DOHH2 (cell line): ENCODE measurements at regions not wholly inside any gene's neighbourhood (a gene's known extent, or its start where the extent isn't known, plus 50 kb on each side); places are given as distances from the start of the nearest gene placed in this dataset.

Experiments used
- H3F3A ChIP-seq: fragments of 200-600 bp; sonication (generic), shearing (Covaris generic); 2 replicates; pipeline ENCODE4 v1.6.0; 2016; ENCODE audit warnings: antibody characterized with exemption, mild to moderate bottlenecking; ENCODE audit not compliant: control insufficient read depth, insufficient read depth
- H3K27ac ChIP-seq: fragments of 200-600 bp; sonication (generic); 2 replicates; pipeline ENCODE4 v1.5.1; 2014; ENCODE audit warnings: low read depth, mild to moderate bottlenecking, low read length, moderate library complexity
- H3K27me3 ChIP-seq: fragments of 200-600 bp; sonication (generic); 2 replicates; pipeline ENCODE4 v1.6.1; 2014; ENCODE audit warnings: mild to moderate bottlenecking, low read length, mixed read lengths; ENCODE audit not compliant: control insufficient read depth
- H3K36me3 ChIP-seq: fragments of 200-600 bp; sonication (generic); 2 replicates; pipeline ENCODE4 v1.6.1; 2014; ENCODE audit warnings: mild to moderate bottlenecking, low read length, moderate library complexity, mixed read lengths; ENCODE audit not compliant: control insufficient read depth
- H3K4me1 ChIP-seq: fragments of 200-600 bp; sonication (generic); 2 replicates; pipeline ENCODE4 v1.6.1; 2014; ENCODE audit warnings: mild to moderate bottlenecking, low read length, mixed read lengths; ENCODE audit not compliant: control insufficient read depth
- H3K4me2 ChIP-seq: fragments of 200-600 bp; sonication (generic); 2 replicates; pipeline ENCODE4 v1.6.0; 2014; ENCODE audit warnings: mild to moderate bottlenecking, low read length, moderate library complexity
- H3K4me3 ChIP-seq: fragments of 200-600 bp; sonication (generic); 2 replicates; pipeline ENCODE4 v1.5.1; 2014; ENCODE audit warnings: mild to moderate bottlenecking, low read length, mixed read lengths
- H3K79me2 ChIP-seq: fragments of 200-600 bp; sonication (generic); 2 replicates; pipeline ENCODE4 v1.6.1; 2014; ENCODE audit warnings: mild to moderate bottlenecking, low read length, mixed read lengths; ENCODE audit not compliant: control insufficient read depth
- H3K9me2 ChIP-seq: fragments of 200-600 bp; sonication (generic); replicated peaks from 2 replicates; pipeline ENCODE4 v1.6.1; 2014; ENCODE audit warnings: mild to moderate bottlenecking, low read length, mixed read lengths; ENCODE audit not compliant: control insufficient read depth
- H3K9me3 ChIP-seq: fragments of 200-600 bp; sonication (generic); 2 replicates; pipeline ENCODE4 v1.6.1; 2014; ENCODE audit warnings: antibody characterized with exemption, low read length, mixed read lengths; ENCODE audit not compliant: control insufficient read depth, insufficient read depth
- H4K20me1 ChIP-seq: fragments of 200-600 bp; sonication (generic); 2 replicates; pipeline ENCODE4 v1.6.0; 2014; ENCODE audit warnings: low read depth, mild to moderate bottlenecking, antibody characterized with exemption, low read length, moderate library complexity; ENCODE audit not compliant: control insufficient read depth, insufficient read depth
- EZH2phosphoT487 ChIP-seq: fragments of 200-600 bp; sonication (generic); IDR thresholded peaks from 2 replicates; pipeline ENCODE4 v1.6.1; 2017; ENCODE audit warnings: borderline replicate concordance, mild to moderate bottlenecking, antibody characterized with exemption, low read length, moderate library complexity, mixed read lengths
- TF ChIP-seq, protein P1 (sequence below): fragments of 200-600 bp; sonication (generic); IDR thresholded peaks from one replicate; pipeline ENCODE4 v1.5.1; 2014; ENCODE audit warnings: antibody characterized with exemption, mild to moderate bottlenecking, low read depth, low read length; ENCODE audit not compliant: poor library complexity, severe bottlenecking

DNA sequence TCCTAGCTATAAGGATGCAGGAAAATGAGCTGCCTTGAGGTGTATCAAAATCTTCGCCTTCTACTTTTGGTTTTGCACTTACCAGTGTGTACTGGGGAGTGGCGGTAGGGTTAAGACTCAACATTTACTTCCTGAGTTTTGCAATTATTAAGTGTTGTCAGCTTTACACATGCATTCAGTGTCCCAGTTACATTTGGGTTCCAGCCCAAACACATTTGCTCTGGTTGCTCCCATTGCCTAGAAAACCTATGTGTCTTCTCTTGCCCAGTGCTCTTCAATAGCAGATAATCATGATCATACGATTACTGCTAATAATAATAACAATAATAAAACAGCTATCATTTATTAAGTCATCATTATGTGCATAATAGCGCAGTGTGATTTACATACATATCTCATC lies 241.5 kb upstream of the PAPPA start:
- Histone ChIP-seq H3K4me2 (no peak overlapping the region), H3K9me3 (no peaks in the 10 kb centered on the region), H3K27ac (no peak overlapping the region), H3K27me3 (no peaks in the 10 kb centered on the region), H3K36me3 (no peaks in the 10 kb centered on the region), H3K79me2 (no peaks in the 10 kb centered on the region), H3K4me3 (no peak overlapping the region), H4K20me1 (no peaks in the 10 kb centered on the region), H3F3A (no peaks in the 10 kb centered on the region), H3K4me1 (no peaks in the 10 kb centered on the region), H3K9me2 (no peaks in the 10 kb centered on the region)
- no peak for TF ChIP-seq EZH2phosphoT487
- TF ChIP-seq, protein P1, sequence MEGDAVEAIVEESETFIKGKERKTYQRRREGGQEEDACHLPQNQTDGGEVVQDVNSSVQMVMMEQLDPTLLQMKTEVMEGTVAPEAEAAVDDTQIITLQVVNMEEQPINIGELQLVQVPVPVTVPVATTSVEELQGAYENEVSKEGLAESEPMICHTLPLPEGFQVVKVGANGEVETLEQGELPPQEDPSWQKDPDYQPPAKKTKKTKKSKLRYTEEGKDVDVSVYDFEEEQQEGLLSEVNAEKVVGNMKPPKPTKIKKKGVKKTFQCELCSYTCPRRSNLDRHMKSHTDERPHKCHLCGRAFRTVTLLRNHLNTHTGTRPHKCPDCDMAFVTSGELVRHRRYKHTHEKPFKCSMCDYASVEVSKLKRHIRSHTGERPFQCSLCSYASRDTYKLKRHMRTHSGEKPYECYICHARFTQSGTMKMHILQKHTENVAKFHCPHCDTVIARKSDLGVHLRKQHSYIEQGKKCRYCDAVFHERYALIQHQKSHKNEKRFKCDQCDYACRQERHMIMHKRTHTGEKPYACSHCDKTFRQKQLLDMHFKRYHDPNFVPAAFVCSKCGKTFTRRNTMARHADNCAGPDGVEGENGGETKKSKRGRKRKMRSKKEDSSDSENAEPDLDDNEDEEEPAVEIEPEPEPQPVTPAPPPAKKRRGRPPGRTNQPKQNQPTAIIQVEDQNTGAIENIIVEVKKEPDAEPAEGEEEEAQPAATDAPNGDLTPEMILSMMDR, result no peak

DNA sequence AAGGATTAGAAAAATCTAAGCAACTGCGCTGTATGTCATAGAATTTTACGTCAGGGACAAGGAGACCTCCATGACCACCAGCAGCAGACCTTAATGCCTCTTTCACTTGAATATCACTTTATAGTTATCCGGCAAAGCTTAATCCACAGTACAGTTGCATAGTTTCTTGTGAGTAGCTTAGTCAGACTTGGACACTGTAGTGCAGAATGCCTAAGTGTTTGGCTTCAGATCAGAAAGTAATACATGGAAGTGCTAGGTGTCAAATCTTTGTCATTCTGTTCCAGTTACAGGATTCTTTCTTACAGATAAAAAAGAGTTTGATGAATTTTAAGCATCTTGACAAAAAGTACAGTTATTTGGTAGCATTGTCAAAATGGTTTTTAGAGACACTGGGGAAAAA lies 239.9 kb upstream of the PAPPA start:
- Histone ChIP-seq H3K79me2 (no peaks in the 10 kb centered on the region), H3F3A (no peaks in the 10 kb centered on the region), H3K27ac (no peak overlapping the region), H3K9me2 (no peaks in the 10 kb centered on the region), H3K4me1 (no peaks in the 10 kb centered on the region), H4K20me1 (no peaks in the 10 kb centered on the region), H3K4me2 (no peak overlapping the region), H3K36me3 (no peaks in the 10 kb centered on the region), H3K27me3 (no peaks in the 10 kb centered on the region), H3K4me3 (no peak overlapping the region), H3K9me3 (no peaks in the 10 kb centered on the region)
- TF ChIP-seq, protein P1, result no peak
- TF ChIP-seq EZH2phosphoT487, result no peak

DNA sequence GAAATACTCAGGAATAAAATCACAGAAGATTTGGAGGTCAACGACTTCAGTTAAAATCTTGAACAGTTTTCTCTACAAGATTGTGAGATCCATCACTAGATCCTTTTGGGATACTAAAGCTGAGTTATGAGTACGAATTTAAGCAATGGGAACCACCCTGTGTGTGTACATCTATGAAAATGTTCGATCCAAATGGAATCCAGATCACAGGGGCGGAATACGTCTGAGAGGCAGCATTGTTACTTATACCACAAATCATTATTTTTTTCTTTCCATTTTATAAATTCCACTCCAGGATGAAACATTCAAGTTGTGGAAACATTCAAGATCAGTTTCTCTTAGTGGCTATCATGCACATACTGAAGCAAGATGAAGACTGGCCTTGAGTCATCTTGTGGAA lies 239.3 kb upstream of the PAPPA start:
- H3K4me1 ChIP-seq, result no peaks in the 10 kb centered on the region
- H3F3A ChIP-seq, result no peaks in the 10 kb centered on the region
- no peaks in the 10 kb centered on the region for H3K27me3 ChIP-seq
- no peaks in the 10 kb centered on the region for H3K9me2 ChIP-seq
- H3K4me2 ChIP-seq, result no peak overlapping the region
- H3K9me3 ChIP-seq, result no peaks in the 10 kb centered on the region
- H3K27ac ChIP-seq, result no peak overlapping the region
- H3K79me2 ChIP-seq, result no peaks in the 10 kb centered on the region
- no peaks in the 10 kb centered on the region for H3K36me3 ChIP-seq
- H3K4me3 ChIP-seq, result no peak overlapping the region
- H4K20me1 ChIP-seq, result no peaks in the 10 kb centered on the region
- no peak for TF ChIP-seq EZH2phosphoT487
- TF ChIP-seq, protein P1, result no peak

DNA sequence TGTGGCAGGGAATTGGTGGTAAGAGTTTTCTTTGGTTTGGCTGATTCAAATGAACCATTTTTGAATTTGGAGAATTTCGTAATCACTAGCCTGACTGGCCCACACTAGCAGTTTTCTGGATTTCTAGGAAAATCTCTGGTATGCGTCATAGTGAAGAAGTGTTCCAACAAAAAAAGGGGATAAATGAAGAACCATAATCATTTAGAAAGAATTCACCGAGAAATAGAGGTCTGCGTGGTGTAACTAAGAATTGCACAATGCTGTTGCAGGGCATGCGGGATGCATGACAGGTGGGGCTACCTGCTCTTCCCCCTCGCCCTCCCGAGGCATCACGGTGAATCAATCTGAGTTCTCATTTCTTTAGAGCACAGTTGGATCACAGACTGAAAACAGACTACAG lies 232.3 kb upstream of the PAPPA start:
- no peaks in the 10 kb centered on the region for H3K79me2 ChIP-seq
- no peak overlapping the region for H3K27ac ChIP-seq
- H3K36me3 ChIP-seq, result no peaks in the 10 kb centered on the region
- no peaks in the 10 kb centered on the region for H4K20me1 ChIP-seq
- TF ChIP-seq, protein P1, result no peak
- TF ChIP-seq EZH2phosphoT487, result no peak
- H3K4me3 ChIP-seq, result no peak overlapping the region
- no peaks in the 10 kb centered on the region for H3K9me3 ChIP-seq
- H3K4me2 ChIP-seq, result no peak overlapping the region
- H3K27me3 ChIP-seq, result no peaks in the 10 kb centered on the region
- H3K4me1 ChIP-seq, result no peaks in the 10 kb centered on the region
- H3F3A ChIP-seq, result no peaks in the 10 kb centered on the region
- no peaks in the 10 kb centered on the region for H3K9me2 ChIP-seq
